Type B pancreatic cell (in vitro differentiated cells): ENCODE measurements at regions not wholly inside any gene's neighbourhood (a gene's known extent, or its start where the extent isn't known, plus 50 kb on each side); places are given as distances from the start of the nearest gene placed in this dataset.

Experiments used
- DNase-seq: peaks from one replicate; pipeline ENCODE4 v3.0.0; 2021; ENCODE audit warnings: mixed read lengths; ENCODE audit not compliant: unreplicated experiment; ENCODE audit errors: extremely low spot score
- H3K27ac Mint-ChIP-seq: 2 replicates; pipeline ENCODE4 v1.8.0; 2021; ENCODE audit warnings: mild to moderate bottlenecking, mixed read lengths
- H3K27me3 Mint-ChIP-seq: 2 replicates; pipeline ENCODE4 v1.8.0; 2021; ENCODE audit warnings: mixed read lengths
- H3K36me3 Mint-ChIP-seq: 2 replicates; pipeline ENCODE4 v1.8.0; 2021; ENCODE audit warnings: mixed read lengths
- H3K4me1 Mint-ChIP-seq: one replicate; pipeline ENCODE4 v1.8.0; 2021; ENCODE audit warnings: mixed read lengths; ENCODE audit not compliant: unreplicated experiment
- H3K4me3 Mint-ChIP-seq: 2 replicates; pipeline ENCODE4 v1.8.0; 2021; ENCODE audit warnings: mild to moderate bottlenecking, mixed read lengths
- H3K9me3 Mint-ChIP-seq: 2 replicates; pipeline ENCODE4 v1.8.0; 2021; ENCODE audit warnings: mixed read lengths
- TF ChIP-seq, protein P1 (sequence below): fragments of 200-600 bp; sonication (generic); conservative IDR thresholded peaks from 2 replicates; pipeline ENCODE4 v1.5.0; 2021; ENCODE audit warnings: antibody characterized with exemption, mild to moderate bottlenecking

DNA sequence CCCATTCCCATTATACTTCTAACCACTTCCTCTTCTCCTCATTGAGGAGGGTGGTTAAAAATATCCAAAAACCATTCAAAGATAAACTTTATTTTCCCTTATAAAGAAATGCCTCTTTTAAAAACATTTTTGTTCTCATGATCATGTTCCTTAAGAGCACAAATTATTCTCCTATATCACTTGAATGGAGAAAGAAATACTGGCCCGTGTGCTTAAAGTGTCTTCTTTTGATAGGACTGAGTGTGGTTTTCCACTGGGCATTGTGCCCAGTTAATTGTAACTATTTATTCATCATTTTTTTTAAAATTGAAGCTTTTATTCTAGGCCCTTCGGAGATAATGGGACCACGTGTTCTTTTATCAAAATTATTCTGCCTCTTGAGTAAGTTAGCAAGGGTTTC, 871.5 kb downstream of the QKI start:
- Mint-ChIP-seq H3K27ac (no peak overlapping the region), H3K27me3 (no peaks in the 10 kb centered on the region), H3K4me1 (no peaks in the 10 kb centered on the region), H3K9me3 (peaks cover 4% of the 10 kb centered on the region), H3K36me3 (no peaks in the 10 kb centered on the region), H3K4me3 (no peak overlapping the region)
- DNase-seq = no peak
- TF ChIP-seq, protein P1, sequence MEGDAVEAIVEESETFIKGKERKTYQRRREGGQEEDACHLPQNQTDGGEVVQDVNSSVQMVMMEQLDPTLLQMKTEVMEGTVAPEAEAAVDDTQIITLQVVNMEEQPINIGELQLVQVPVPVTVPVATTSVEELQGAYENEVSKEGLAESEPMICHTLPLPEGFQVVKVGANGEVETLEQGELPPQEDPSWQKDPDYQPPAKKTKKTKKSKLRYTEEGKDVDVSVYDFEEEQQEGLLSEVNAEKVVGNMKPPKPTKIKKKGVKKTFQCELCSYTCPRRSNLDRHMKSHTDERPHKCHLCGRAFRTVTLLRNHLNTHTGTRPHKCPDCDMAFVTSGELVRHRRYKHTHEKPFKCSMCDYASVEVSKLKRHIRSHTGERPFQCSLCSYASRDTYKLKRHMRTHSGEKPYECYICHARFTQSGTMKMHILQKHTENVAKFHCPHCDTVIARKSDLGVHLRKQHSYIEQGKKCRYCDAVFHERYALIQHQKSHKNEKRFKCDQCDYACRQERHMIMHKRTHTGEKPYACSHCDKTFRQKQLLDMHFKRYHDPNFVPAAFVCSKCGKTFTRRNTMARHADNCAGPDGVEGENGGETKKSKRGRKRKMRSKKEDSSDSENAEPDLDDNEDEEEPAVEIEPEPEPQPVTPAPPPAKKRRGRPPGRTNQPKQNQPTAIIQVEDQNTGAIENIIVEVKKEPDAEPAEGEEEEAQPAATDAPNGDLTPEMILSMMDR = no peak

DNA sequence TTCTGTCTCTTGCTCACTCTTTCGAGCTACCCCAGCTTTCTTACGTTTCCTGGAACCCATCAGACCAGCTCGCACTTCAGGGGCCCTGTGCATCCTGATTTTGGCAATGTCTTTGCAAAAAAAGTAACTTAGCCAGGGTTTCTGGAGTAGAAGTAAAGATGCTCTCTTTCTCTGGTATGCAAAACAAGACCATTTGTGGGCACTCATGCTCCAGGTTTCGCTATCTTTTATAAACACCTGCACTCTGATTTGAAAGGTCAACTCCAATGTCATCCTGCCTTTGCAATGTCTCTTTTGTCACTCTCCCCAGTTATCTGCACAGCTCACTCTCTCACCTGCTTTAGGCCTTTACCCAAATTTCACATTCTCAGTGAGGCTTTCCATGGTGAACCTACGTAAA, 869.1 kb downstream of the QKI start:
- DNase-seq = no peak
- H3K4me3 Mint-ChIP-seq = no peak overlapping the region
- TF ChIP-seq, protein P1 = no peak
- no peak overlapping the region for H3K27ac Mint-ChIP-seq
- H3K36me3 Mint-ChIP-seq = no peaks in the 10 kb centered on the region
- H3K4me1 Mint-ChIP-seq = no peaks in the 10 kb centered on the region
- no peaks in the 10 kb centered on the region for H3K9me3 Mint-ChIP-seq
- no peaks in the 10 kb centered on the region for H3K27me3 Mint-ChIP-seq

DNA sequence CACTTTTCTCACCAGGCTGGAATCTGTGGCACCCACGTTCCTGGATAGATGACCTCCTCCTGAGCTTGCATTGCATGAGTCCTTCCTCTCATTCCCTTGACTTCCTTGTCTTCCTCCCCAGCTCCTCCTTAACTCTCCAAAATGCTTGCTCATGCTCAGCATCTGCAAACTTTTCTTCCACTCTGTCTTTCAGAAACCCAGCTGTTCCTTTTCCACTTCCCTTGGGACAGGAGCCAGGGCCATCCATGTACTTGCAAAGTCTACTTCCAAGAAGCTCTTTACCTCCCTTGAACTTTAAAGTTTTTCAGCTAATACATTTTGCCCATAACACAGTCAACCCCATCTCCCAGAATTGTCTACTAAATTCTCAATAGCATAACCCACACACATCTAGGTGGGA, 861.7 kb downstream of the QKI start:
- Mint-ChIP-seq H3K4me1 (no peaks in the 10 kb centered on the region), H3K4me3 (no peak overlapping the region), H3K36me3 (no peaks in the 10 kb centered on the region), H3K27ac (no peak overlapping the region), H3K27me3 (no peaks in the 10 kb centered on the region), H3K9me3 (no peaks in the 10 kb centered on the region)
- TF ChIP-seq, protein P1 = no peak
- DNase-seq = no peak

DNA sequence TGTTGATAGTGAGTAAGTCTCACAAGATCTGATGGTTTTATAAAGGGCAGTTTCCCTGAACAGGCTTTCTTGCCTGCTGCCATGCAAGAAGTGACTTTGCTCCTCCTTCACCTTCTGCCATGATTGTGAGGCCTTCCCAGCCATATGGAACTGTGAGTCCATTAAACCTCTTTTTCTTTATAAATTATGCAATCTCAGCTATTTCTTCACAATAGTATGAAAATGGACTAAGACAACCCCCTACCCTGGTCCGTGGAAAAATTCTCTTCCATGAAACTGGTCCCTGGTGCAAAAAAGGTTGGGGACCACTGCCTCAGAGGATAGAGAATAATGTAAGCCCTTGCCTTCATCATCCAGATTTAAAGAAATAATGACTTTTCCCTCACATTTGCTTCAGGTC, 861.3 kb downstream of the QKI start:
- Mint-ChIP-seq H3K27me3 (no peaks in the 10 kb centered on the region), H3K9me3 (no peaks in the 10 kb centered on the region), H3K36me3 (no peaks in the 10 kb centered on the region), H3K4me1 (no peaks in the 10 kb centered on the region), H3K4me3 (no peak overlapping the region), H3K27ac (no peak overlapping the region)
- no peak for DNase-seq
- TF ChIP-seq, protein P1 = no peak

DNA sequence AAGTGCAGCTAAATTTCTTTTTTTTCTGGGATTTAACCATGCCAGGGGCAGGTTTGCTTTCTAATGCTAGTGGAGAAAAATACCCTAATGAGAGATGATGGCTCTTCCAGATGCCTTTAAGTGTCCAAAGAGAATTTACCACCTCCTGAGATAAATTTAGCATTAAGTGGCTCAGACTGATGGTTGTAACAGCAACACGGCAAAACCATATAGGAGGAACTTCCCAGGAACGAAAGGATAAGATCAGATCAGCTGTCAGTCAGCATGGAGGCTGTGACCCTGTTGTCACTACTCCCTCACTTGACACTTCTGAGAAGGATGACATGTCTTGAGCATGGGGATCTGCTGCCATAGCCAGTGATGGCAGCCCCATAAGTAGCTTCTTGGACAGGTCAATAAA, 860.0 kb downstream of the QKI start:
- DNase-seq = no peak
- Mint-ChIP-seq H3K27ac (no peak overlapping the region), H3K36me3 (no peaks in the 10 kb centered on the region), H3K4me1 (no peaks in the 10 kb centered on the region), H3K9me3 (no peaks in the 10 kb centered on the region), H3K27me3 (no peaks in the 10 kb centered on the region), H3K4me3 (no peak overlapping the region)
- TF ChIP-seq, protein P1 = no peak

DNA sequence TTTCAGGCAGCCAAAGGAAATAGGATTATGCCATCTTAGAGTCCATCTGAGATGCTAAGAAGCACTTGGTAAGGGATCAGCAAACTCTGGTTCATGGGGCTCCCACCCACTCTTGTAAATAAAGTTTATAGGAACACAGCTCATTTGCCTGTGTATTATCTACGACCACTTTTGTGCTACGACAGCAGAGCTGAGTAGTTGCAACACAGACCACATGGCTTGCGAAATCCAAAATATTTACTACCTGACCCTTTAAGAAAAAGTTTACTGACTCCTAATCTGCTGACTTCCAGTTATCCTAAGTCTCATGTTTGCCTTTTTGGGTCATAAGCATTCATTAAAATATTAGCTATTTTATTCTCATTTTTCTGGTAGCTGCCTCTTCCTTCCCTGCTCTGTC, 859.0 kb downstream of the QKI start:
- H3K36me3 Mint-ChIP-seq = no peaks in the 10 kb centered on the region
- no peaks in the 10 kb centered on the region for H3K9me3 Mint-ChIP-seq
- H3K27ac Mint-ChIP-seq = no peak overlapping the region

More for the DNA sequence above, 859.0 kb downstream of the QKI start:
- Mint-ChIP-seq H3K4me1 (no peaks in the 10 kb centered on the region), H3K27me3 (no peaks in the 10 kb centered on the region), H3K4me3 (no peak overlapping the region)
- TF ChIP-seq, protein P1 = no peak
- no peak for DNase-seq
